ENCODE measurements at regions not wholly inside any gene's neighbourhood (a gene's known extent, or its start where the extent isn't known, plus 50 kb on each side); places are given as distances from the start of the nearest gene placed in this dataset.
"Not testable (repeated sequence)": the region's sequence is repeated elsewhere in the genome, so short reads cannot be mapped to it uniquely, and the experiment has no call there.

- no peak for DNase-seq (ENCODE audit: low read depth)
Observed at GRCh38 chr5:1974081-1974480, 91.4 kb upstream of the IRX4 start.

GRCh38 chr5:1973391-1974013 lies 90.8 kb upstream of the IRX4 start:
- no peak for DNase-seq (ENCODE audit: low read depth)

- DNase-seq (ENCODE audit: low read depth), result no peak
Observed at GRCh38 chr5:1971944-1972343, 89.2 kb upstream of the IRX4 start.

- DNase-seq (ENCODE audit: low read depth), result no peak
Observed at GRCh38 chr5:1967736-1968135, 85.0 kb upstream of the IRX4 start.

GRCh38 chr5:1966461-1966860 lies 83.7 kb upstream of the IRX4 start:
- no peak for DNase-seq (ENCODE audit: low read depth)

- DNase-seq (ENCODE audit: low read depth), result no peak
Observed at GRCh38 chr5:1965925-1966324, 83.2 kb upstream of the IRX4 start.

GRCh38 chr5:1963941-1964451 lies 81.3 kb upstream of the IRX4 start:
- DNase-seq (ENCODE audit: low read depth), result no peak

- DNase-seq (ENCODE audit: low read depth), result no peak
Observed at GRCh38 chr5:1963358-1963757, 80.6 kb upstream of the IRX4 start.

- DNase-seq (ENCODE audit: low read depth), result no peak
Observed at GRCh38 chr5:1962619-1963355, 80.1 kb upstream of the IRX4 start.

- no peak for DNase-seq (ENCODE audit: low read depth)
Observed at GRCh38 chr5:1961952-1962595, 79.3 kb upstream of the IRX4 start.

- DNase-seq (ENCODE audit: low read depth), result no peak
Observed at GRCh38 chr5:1961304-1961946, 78.7 kb upstream of the IRX4 start.

GRCh38 chr5:1960595-1961303 lies 78.0 kb upstream of the IRX4 start:
- DNase-seq (ENCODE audit: low read depth), result no peak

GRCh38 chr5:1959725-1960581 lies 77.2 kb upstream of the IRX4 start:
- DNase-seq (ENCODE audit: low read depth), result no peak

- no peak for DNase-seq (ENCODE audit: low read depth)
Observed at GRCh38 chr5:1959231-1959630, 76.5 kb upstream of the IRX4 start.

- DNase-seq (ENCODE audit: low read depth), result no peak
Observed at GRCh38 chr5:1958211-1959010, 75.7 kb upstream of the IRX4 start.

GRCh38 chr5:1955586-1955985 lies 72.9 kb upstream of the IRX4 start:
- DNase-seq (ENCODE audit: low read depth), result no peak

- DNase-seq (ENCODE audit: low read depth), result not testable (repeated sequence)
Observed at GRCh38 chr5:1953710-1954109, 71.0 kb upstream of the IRX4 start.

- no peak for DNase-seq (ENCODE audit: low read depth)
Observed at GRCh38 chr5:1952444-1953099, 69.8 kb upstream of the IRX4 start.

- no peak for DNase-seq (ENCODE audit: low read depth)
Observed at GRCh38 chr5:1952021-1952420, 69.3 kb upstream of the IRX4 start.

Measured in activated T-cell treated with anti-CD3 and anti-CD28 coated beads for 1 hour (primary cell).